GM11168 (cell line): ENCODE measurements at regions not wholly inside any gene's neighbourhood (a gene's known extent, or its start where the extent isn't known, plus 50 kb on each side); places are given as distances from the start of the nearest gene placed in this dataset.

Experiments used
- in situ Hi-C: fragments of 300-500 bp; cut with MboI; formaldehyde crosslinking; loops from one replicate; pipeline ENCODE4 v1.12.0; 2022; ENCODE audit warnings: low sequenced_read_pairs; ENCODE audit not compliant: unreplicated experiment

DNA sequence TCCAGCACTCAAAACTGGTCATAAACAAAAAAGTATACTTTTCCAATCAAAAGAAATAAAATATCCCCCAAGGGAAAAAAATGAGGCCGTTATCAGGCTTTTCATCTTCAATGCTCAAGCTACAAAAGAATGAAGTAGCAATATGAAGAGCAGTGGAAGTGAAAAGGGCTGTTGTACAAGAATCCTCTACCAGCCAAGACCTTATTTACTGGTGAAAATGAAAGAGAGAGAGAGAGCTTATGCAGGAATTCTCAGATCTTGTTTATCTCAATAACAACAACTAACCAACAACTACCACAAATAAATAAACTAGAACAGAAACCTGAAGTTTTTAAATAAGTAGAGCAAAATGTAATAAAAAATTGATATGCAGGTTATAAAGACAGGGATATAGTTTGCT, 400.6 kb downstream of the HDGFL1 start:
- in situ Hi-C loops: no loop called here

DNA sequence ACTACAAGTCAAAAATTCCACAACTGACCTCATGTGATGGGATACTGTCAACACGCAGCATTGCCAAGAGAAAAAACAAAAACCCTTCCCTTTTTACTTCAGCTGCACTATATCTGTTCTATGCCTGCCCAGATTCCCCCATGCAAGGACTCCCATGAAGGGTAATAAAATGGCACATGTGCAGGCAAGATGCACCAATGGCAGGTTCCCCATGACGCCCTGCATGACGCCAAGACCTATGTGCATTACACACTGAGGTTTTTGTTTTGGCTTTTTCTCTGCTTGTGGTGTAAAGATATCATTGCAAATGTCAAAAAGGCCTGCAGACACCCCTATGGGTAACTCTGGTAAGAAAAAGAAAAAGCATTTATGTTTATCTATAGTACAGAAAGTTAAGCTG, 403.4 kb downstream of the HDGFL1 start:
- in situ Hi-C loops: no loop called here

DNA sequence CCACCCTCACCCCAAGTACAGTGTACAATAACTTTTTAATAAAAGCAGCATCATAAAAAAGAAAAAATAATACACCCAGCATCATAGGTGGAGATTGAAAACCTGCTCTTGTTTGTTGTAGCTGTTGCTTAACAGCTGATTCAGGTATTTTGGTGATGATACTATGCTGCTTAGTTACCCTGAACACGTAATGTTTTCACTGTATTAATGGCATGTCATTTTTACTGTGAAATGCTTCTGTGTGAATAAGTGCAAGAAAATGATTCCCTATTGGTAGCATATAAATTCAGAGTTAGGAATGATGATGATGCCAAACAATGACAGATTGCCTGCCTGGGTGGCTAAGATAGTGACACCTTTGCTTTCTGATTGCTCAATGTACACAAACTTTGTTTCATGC, 405.7 kb downstream of the HDGFL1 start:
- in situ Hi-C loops: no loop called here

DNA sequence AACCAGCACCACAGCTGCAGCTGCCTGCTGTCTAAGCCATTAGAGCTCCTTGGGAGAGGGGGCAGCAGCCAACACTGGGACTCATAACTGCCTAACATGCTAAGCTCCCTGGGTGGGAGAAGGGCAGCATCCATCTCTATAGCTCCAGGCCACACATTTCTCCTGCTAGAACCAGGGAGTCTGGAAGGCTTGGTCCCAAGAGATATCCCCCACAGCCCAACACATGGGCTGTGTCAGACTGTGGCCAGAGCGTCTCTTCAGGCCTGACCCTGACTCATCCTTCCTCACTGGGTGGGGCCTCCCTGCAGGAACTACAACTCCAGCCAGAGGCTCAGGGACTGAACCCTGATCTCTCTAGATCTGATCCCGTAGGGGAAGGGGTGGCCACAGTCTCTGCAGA, 411.1 kb downstream of the HDGFL1 start:
- in situ Hi-C loops: no loop called here

DNA sequence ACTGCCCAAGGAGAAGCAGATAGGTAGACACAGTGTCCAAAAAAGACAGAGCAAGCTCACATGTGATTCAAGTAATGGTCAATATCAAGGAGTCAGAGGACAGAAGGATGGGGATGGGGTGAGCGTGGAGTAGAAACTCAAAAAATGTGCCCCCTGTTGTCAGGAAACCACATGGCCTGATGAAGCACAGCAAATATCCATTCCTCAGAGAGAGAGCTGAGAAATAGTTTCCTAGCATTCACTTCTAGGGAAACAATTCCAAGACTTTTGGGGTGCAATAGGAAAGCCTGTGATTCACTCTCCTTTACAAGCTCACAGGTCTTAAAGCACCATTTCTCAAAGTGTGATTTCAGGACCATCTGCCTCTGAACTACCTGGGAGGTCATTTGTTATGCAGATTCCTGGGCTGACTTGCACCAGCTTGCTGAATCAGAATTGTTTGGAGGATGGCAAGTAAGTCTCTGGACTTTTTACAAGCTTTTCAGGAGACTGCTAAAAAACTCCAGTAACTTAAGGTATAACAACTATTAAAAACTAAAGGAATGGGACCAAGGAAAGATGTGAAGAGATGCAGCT, 432.8 kb downstream of the HDGFL1 start:
- in situ Hi-C loops: no loop called here

DNA sequence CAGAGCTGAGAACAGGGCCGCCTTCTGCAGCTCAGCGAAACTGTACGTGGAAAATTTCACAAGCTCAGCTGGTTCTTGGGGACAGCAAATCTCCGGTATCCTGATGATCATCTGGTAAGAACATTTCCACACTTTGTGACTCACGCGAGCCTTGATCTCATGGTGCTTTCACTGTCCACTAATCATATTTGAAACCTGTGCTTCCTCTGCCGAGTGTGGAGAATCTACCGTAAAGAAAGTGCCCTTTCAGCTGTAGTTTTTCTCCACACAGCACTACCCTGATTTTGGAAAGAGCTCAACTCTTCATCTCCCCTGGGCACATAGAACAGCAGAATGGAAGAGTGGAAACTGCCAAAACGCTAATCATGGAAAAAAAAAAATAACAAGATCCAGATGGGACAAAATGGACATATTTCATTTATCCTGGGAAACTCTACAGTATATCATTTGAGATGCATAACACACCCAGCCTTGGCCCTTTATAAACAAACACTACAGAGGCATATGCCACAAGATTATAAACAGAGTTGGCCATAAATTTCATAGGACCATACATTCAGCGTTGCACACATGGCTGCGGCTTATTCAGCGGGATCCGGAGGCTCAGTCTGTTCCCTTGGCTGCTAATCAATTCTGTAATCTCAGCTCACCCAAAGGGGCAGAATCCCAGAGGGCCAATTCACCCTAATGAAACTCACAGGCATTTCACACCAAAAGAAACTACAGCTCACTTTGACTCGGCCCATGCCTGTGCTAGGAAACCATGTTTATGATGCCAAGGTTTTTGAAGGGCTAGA, 434.5 kb downstream of the HDGFL1 start:
- in situ Hi-C loops: no loop called here

DNA sequence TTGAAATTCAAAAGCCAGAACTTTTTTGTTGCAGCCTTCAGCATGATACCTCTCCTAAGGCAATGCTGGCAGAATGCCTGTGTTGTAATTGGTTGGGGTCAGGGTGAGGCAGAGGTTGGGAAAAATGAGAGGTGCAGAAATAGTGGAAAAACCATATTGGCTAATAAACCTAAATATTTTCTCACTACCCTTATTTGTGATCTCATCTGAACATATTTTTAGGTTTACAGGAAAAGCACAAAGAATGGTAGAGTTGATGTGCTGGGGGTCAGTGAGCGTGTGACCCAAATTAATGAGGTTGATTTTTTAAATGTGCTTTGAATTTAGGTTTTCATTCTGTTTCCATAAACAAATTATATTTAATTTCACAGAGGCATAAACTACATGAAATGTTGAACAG, 437.3 kb downstream of the HDGFL1 start:
- in situ Hi-C loops: no loop called here

DNA sequence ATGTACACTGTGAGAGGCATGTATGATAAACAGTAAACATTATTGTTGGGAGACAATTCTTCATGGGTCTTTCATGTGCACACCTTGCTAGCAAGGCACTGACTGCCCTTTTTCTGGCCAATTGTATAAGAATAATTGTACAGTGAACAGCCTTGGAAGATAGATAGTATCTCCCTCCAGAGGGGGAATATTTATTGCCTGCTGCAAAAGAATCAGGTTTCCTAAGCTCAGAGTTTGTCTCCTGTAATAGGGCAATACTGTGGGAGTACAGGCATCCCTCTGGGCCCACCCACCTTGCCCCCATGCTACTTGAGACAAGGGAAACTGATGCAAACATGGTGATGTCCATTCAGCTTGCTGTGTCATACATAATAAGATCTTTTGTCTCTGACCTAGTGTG, 442.2 kb downstream of the HDGFL1 start:
- in situ Hi-C loops: no loop called here

DNA sequence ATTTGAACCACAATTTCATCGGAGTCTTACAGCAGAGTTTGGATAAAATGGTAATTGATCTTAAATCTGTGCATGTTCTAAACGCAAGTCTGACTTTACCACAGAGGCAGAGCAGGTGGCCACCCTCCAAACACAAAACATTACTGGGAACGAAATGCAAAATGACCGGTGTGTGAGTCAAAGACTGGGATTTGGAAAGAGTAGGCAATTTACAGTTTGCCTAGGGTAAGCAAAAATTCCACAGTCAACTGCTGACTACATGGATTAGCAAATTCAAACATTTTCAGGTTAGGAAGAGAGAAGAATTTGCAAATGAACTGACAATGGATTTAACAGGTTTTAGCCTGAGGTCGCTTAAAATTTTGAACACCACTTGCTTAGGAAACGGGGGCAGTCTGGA, 444.4 kb downstream of the HDGFL1 start:
- in situ Hi-C loops: no loop called here

DNA sequence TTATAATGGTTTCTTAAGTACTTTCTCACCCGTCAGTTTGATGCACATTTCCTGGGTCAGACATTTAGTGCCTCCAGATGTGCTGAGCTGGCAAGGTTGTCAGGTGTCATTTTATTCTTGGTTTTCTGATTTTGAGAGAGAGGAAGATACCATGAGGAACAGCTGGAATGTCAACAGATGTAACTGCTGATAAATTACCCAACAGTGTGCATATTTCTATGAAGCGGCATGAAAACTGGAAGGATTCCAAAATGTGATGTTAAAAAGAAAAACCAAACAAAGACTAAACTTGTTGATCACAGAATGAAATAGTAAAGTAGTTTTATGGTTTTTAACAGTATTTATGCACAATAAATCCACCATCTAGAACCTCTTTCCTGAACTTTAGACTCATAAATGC, 447.3 kb downstream of the HDGFL1 start:
- in situ Hi-C loops: no loop called here

DNA sequence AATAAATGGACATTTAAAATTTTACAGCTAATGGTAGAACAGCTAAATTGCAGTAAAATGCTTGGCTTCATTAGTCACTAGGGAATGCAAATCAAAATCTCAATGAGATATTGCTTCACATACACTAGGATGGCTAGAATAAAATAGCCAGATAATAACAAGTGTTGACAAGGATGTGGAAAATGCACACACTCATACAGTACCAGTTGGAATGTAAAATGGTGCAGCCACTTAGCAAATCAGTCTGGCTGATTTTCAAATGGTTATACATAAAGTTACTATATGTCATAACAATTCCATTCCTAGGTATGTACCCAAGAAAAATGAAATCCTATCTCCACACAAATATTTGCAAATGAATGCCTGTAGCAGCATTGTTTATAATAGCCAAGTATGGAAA, 452.1 kb downstream of the HDGFL1 start:
- in situ Hi-C loops: no loop called here

DNA sequence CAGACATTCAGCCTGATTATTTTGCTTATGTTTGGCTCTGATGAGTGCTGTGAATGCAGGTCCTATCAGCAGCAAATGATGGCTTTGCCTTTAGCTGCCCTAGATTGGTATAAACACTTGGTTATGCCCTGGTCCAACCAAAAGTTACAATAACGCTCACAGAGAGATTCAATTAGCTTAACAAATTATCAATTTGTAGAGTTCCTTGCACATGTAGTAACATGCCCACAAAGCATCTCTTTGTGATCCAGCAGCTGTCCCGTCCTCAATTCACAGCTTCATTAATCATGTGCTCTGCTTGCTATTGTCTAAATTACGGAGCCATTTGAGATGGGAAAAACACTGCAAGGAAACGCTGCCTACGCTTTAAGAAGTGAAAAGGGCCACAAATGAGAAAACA, 457.9 kb downstream of the HDGFL1 start:
- in situ Hi-C loops: no loop called here

DNA sequence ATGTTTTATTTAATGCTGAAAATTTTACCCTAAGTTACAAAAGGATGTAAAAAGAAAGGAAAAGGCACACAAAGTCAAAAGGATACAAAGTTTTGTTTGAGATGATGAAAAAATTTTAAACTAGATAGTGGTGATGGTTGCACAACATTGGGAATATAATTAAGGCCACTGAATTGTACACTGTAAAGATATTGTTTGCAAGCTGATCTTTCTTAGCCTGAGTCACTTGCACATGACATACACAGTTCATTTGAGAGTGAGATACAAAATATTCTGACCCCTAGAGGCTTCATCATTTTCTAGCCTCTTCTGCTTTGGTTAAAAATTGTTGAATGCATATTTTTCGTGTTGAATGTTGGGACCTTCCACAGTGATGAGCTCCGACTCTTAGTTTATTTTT, 462.6 kb downstream of the HDGFL1 start:
- in situ Hi-C loops: no loop called here

DNA sequence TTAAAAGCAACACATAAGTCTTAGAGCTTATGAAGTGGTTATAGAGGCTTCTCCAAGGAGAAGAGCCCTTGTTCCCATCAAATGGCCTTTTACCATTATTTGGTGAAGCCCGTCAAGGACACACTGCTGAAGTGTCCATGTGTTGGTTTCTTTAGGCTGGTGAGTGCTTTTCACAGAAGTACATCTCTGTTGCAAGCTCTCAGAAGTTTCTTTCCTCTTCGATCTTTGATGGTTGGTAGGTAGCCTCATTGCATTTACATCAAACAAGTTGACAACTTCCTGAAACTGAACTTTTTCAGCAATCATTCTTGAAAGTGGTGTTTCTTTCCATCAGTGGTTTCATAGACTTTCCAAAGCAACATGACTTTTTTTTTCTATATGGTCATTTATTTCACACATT, 465.6 kb downstream of the HDGFL1 start:
- in situ Hi-C loops: no loop called here

DNA sequence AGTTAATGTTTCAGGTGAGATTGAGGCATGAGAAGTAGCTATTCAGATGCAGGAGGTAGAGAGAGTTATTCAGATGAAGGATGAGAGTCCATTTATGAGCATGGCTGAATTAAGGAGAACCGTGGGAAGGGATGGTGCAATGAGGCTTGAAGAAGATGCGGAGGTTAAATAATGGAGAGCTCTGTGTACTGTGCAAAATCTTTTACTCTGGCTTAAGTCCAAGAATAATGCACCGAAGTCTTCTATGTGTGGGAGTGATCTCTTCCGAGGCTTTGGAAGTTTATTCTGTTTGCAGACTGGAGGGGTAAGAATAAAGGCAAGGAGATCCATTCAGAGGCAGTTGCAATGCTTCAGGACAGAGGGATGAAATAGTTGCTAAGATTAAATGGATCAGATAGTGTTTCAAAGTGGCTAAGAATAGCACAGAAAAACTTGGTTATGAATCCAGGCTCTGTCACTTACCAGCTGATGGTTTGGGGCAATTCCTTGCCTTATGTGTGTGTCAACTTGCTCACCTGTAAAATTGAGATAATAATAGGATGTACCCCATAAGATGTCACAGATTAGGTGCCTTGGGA, 467.1 kb downstream of the HDGFL1 start:
- in situ Hi-C loops: no loop called here

DNA sequence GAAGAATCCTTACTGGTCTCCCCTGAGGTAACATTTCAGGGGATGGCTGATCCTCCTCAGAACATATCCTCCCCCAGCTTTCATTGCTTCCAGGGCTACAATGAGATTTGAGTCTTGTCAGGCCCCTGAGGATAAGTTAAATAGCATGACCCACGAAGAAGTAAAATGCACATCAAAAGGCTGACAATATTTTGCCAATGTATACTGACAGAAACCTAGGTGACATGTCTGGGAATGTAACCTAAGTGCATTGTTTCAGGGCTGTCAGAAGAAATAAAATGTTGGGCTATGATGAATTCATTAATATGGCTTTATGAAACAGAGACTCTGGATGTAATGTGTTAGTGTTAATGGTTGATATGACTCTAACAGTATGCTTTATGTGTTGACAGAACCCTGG, 471.5 kb downstream of the HDGFL1 start:
- in situ Hi-C loops: no loop called here

DNA sequence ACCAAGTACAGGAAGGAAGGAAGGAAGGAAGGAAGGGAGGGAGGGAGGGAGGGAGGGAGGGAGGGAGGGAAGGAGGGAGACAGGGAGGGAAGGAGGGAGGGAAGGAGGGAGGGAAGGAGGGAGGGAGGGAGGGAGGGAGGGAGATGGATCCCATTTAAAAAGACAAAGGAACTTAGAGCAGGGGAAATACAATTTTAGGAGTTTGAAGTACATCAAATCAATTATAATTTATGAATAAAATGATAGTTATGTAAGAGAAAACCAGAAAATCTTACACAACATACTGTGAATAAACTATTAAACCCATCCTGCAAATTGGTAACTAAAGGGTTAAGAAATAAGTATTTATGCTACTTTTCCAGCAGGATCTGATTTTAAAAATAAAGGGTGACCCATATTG, 475.9 kb downstream of the HDGFL1 start:
- in situ Hi-C loops: no loop called here

DNA sequence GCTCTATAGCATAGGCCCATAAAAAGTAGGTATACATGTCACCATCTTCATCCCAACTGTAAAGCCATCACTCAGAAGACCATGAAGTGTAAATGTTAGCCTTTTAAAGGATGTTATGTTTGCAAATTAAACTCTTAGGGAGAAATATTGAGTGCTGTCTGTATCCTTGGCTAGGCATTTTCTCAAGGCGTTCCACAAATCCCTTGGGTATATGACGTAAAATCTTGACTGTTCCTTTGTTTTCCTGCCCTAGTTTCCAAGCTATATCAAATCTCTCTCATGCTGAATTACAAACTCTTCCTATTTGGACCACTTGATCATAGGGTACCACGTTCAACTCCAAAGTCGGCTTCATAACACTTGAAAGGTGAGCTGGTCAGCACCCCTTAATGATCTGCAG, 486.2 kb downstream of the HDGFL1 start:
- in situ Hi-C loops: no loop called here

DNA sequence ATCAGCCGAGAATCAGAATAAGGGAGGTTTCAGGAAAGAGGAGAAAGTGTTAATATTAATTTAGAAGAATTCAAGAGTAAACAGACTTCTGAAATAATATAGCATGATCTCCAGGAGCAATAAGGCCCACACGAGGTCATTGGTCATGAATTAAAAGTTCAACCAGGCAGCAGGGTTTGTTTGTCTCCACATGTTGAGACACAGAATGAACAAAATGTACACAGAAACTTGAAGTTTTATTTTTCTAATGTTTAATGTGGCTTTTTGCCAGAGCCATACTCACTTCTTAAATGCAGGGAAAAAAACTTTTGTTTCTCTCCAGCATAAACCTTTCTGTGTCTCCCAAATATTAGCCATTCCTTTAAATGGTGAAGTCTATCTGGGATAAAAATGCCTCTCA, 504.5 kb downstream of the HDGFL1 start:
- in situ Hi-C loops: no loop called here

DNA sequence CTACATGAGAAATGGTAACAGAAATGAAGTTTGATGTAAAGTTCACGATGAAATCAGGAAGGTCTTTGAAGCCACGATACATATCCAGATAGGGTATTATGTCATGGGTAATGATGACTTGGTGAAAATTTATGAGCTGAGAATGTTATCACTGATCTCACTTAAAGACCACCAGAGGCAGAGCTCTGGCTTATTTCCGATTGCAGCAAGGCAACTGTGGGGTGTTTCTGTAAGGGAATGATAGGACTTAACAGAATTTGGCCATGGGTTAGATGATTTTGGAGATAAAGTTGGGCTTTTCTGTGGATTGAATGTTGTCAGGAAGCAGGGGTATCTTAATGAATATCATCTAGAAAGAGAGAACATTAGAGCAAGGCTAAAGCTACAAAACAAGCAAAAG, 508.4 kb downstream of the HDGFL1 start:
- in situ Hi-C loops: no loop called here

DNA sequence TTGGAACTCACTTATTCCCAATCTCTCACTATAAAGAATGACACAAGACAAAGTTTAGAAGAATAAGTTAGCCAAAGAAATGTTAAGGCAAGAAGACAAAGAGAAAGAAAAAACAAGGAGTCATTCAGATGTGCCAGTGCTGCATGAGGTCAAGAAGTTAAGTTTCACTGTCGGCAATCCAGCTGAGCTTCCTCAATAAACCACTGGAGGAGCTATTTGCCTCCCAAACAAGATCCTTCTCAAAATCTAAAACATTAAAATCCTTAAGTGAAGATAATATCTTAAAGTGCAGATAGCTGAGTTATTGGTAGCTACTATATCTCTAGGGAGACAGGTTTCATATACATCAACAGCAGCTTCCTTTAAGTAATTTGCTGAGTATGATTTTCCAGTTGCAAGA, 512.3 kb downstream of the HDGFL1 start:
- in situ Hi-C loops: no loop called here

DNA sequence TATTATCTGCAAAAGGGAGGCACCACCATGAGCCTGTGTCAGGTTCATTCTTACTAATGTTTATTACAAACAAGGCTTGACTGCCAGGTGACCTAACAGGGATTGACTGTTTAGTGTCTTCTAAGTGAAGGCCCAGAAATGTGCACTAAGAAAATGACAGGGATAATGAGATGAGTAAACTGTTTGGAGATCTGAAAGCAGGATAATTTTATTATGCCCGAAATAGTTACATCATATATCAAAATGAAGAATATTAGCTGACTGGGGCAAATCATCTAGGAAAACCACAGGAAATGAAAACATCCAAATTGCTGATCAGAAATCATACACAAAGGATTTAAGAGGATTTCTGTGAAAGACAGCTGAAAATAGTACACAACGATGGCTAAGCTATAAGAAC, 516.7 kb downstream of the HDGFL1 start:
- in situ Hi-C loops: no loop called here
